G401.6 (cell line): ENCODE measurements at regions not wholly inside any gene's neighbourhood (a gene's known extent, or its start where the extent isn't known, plus 50 kb on each side); places are given as distances from the start of the nearest gene placed in this dataset.

Experiments
- FAIRE-seq: peaks from 2 replicates; lab custom pipeline; 2012; peaks lifted over from hg19 to GRCh38; lab: Jason Lieb, UNC

- no peak for FAIRE-seq
These were observed 1512.4 kb upstream of the FLRT2 start for GRCh38 chr14:84017495-84017894.

- FAIRE-seq = no peak
These were observed 1508.5 kb upstream of the FLRT2 start for GRCh38 chr14:84021433-84021832.

- no peak for FAIRE-seq
These were observed 1505.6 kb upstream of the FLRT2 start for GRCh38 chr14:84024231-84024820.

- FAIRE-seq = no peak
These were observed 1504.6 kb upstream of the FLRT2 start for GRCh38 chr14:84025106-84026012.

GRCh38 chr14:84027351-84027750 is 1502.6 kb upstream of the FLRT2 start:
- no peak for FAIRE-seq

- FAIRE-seq = no peak
These were observed 1501.8 kb upstream of the FLRT2 start for GRCh38 chr14:84028080-84028604.

GRCh38 chr14:84029246-84029645 is 1500.7 kb upstream of the FLRT2 start:
- FAIRE-seq = no peak

GRCh38 chr14:84029720-84030119 is 1500.2 kb upstream of the FLRT2 start:
- FAIRE-seq = no peak

- FAIRE-seq = no peak
These were observed 1493.1 kb upstream of the FLRT2 start for GRCh38 chr14:84036840-84037239.

- FAIRE-seq = no peak
These were observed 1492.4 kb upstream of the FLRT2 start for GRCh38 chr14:84037593-84037992.

- FAIRE-seq = no peak
These were observed 1489.8 kb upstream of the FLRT2 start for GRCh38 chr14:84040101-84040500.

GRCh38 chr14:84041421-84041820 is 1488.5 kb upstream of the FLRT2 start:
- FAIRE-seq = no peak

- no peak for FAIRE-seq
These were observed 1487.0 kb upstream of the FLRT2 start for GRCh38 chr14:84042992-84043391.

GRCh38 chr14:84064316-84065125 is 1465.4 kb upstream of the FLRT2 start:
- no peak for FAIRE-seq

GRCh38 chr14:84065811-84066210 is 1464.1 kb upstream of the FLRT2 start:
- no peak for FAIRE-seq

GRCh38 chr14:84068288-84068687 is 1461.7 kb upstream of the FLRT2 start:
- no peak for FAIRE-seq

- FAIRE-seq = no peak
These were observed 1458.9 kb upstream of the FLRT2 start for GRCh38 chr14:84071061-84071460.

- no peak for FAIRE-seq
These were observed 1455.3 kb upstream of the FLRT2 start for GRCh38 chr14:84074626-84075025.

- FAIRE-seq = no peak
These were observed 1449.0 kb upstream of the FLRT2 start for GRCh38 chr14:84080944-84081343.

GRCh38 chr14:84084056-84084630 is 1445.8 kb upstream of the FLRT2 start:
- FAIRE-seq = no peak

GRCh38 chr14:84085493-84085892 is 1444.5 kb upstream of the FLRT2 start:
- FAIRE-seq = no peak

- no peak for FAIRE-seq
These were observed 1443.2 kb upstream of the FLRT2 start for GRCh38 chr14:84086714-84087113.
